ENCODE measurements at regions not wholly inside any gene's neighbourhood (a gene's known extent, or its start where the extent isn't known, plus 50 kb on each side); places are given as distances from the start of the nearest gene placed in this dataset.

- TF ChIP-seq CTCF (conservative IDR thresholded peaks at IDR 0.05 in 1 of 2, IDR thresholded peaks at IDR 0.05 in 1 of 2; ENCODE audit: low read depth in 1 of 2, low read length in 2 of 2) (no peak), EZH2 (IDR thresholded peaks at IDR 0.05; ENCODE audit: low read length, missing control alignments) (no peak)
These were observed 383.6 kb downstream of the HNRNPD start for GRCh38 chr4:81990211-81990610.
